ENCODE measurements at regions not wholly inside any gene's neighbourhood (a gene's known extent, or its start where the extent isn't known, plus 50 kb on each side); places are given as distances from the start of the nearest gene placed in this dataset.
"Not testable (repeated sequence)": the region's sequence is repeated elsewhere in the genome, so short reads cannot be mapped to it uniquely, and the experiment has no call there.

- DNase-seq, result no peak
Measured at GRCh38 chr22:49356428-49356827, 471.2 kb downstream of the BRD1 start.

GRCh38 chr22:49355211-49355920 is 472.3 kb downstream of the BRD1 start:
- DNase-seq, result no peak

GRCh38 chr22:49354516-49355210 is 473.0 kb downstream of the BRD1 start:
- no peak for DNase-seq

DNA sequence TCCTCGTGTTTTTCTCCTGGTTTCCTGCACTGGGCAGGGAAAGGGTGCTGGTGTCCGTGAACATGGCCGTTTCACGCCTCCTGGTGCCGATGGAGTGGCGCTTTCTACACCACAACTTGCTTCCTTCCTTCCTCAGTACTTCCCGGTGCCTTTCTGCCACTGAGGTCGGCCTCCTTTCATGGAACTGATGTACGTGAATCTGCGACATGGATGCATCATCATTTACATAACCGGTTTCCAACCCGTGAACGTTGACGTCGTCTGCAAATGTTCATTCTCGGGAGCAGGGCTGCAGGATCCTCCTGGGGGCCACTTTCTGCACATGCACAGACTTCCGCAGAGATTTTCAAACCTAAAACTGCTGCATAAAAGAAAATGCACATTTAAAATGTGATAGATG is 474.4 kb downstream of the BRD1 start:
- DNase-seq, result no peak

GRCh38 chr22:49352361-49353169 is 475.1 kb downstream of the BRD1 start:
- no peak for DNase-seq

DNA sequence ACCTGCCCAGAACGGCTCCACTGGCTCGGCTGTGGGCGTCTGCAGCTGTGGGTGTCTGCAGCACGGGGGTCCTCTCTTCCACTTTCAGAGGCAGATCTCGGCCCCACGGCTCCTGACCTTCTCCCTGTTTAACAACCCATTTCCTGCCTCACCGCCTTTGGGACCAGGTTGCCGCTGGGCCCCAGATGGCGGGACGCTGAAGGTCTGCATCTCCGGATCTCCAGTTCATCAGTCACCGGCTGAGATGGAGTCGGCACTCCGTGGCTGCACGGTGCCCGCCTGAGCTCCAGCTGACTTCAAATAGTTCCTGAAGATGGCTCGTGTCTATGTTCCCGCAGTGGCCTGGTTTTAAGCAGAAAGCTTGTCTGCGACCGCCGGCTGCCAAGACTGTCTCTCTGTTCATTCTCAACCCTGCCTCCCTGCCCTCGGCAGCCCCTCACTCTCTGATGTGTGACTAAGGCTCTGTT is 475.9 kb downstream of the BRD1 start:
- no peak for DNase-seq

GRCh38 chr22:49350441-49351121 is 477.1 kb downstream of the BRD1 start:
- no peak for DNase-seq

- no peak for DNase-seq
Measured at GRCh38 chr22:49349841-49350381, 477.8 kb downstream of the BRD1 start.

DNA sequence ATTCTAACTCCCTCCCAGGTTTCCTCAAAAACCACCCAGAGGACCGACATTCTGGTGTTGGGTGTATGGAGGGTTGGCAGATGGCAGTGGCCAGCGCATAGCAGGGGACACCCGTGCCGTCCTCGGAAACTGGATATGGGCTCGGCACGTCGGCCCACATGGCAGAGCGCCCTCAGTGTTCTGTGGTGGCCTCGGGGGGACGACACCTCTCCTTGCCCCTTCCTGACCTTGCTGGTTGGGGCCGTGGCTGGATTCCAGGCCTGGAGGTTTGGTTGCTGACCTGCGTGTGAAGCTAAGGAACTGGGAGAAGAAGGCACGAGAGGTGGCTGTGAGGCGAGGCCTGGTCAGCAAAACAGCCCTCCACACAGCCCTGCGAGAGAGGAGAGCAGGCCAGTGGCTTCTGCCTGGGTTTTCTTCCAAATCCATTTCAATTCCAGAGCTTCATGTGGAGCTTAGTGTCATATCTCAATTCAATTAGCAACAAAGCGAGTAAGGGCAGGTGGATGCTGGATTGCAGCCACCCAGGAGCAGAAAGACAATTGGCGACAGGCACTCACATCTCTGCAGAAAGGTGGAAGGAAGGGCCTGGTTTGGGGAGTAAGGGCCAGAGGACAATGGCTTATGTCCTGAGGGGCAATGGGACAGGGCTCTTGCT is 478.4 kb downstream of the BRD1 start:
- no peak for DNase-seq

DNA sequence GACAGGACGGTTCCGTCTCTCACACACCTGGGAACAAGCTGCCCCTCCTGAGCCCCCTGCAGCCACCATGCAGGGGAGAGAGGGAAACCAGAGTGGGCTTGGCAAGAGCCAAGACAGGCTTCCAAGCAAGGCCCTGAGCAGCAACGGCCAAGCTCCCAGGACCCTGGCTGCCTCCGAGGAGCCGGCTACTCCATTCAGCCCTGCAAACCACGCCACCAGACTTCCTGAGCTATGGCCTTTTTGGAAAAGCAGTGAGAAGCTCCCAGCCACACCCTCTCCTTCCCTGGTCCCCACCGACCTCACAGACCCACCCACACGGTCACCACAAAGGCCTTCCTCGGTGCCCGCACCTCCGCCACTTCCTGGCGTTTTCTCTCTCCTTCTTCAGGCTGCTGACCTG is 479.0 kb downstream of the BRD1 start:
- no peak for DNase-seq

DNA sequence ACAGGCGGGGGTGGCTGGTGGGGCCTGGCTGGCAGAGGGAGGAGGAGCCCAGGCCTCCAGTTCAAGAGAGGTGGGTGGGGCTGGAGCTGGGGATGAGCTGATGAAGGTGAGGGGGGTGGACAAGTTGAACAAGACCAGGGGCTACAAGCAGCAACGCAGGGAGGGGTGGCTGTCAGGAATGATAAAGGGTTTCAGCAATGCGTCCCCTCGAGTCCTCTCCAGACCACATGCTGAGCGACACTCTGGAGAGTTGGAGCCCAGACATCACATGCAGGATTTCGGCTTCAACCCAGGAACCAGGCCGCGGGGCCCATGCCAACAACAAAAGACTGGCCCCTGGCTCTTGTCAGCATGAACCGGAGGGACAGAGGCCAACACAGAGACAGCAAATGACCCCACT is 480.3 kb downstream of the BRD1 start:
- no peak for DNase-seq

GRCh38 chr22:49345896-49346295 is 481.8 kb downstream of the BRD1 start:
- no peak for DNase-seq

- DNase-seq, result no peak
Measured at GRCh38 chr22:49344656-49345055, 483.0 kb downstream of the BRD1 start.

- no peak for DNase-seq
Measured at GRCh38 chr22:49344161-49344560, 483.5 kb downstream of the BRD1 start.

DNA sequence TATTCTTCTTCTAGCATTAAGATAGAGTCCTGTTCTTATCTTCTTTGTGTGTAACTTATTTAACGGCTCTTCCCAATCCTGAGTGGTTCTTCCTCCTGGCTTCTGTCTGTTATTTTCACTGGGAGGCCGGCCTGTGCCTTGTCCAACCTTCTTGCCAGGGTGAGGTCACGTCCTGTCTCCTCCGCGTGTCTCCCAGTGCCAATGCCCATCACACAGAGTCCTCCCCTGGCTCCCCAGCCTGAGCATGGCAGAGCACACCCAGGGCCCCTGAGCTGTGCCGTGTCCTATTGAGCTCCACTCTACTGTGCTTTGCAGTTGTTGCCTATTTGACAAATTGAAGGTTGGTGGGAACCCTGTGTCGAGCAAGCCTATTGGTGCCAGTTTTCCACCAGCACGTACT is 487.3 kb downstream of the BRD1 start:
- DNase-seq, result no peak

DNA sequence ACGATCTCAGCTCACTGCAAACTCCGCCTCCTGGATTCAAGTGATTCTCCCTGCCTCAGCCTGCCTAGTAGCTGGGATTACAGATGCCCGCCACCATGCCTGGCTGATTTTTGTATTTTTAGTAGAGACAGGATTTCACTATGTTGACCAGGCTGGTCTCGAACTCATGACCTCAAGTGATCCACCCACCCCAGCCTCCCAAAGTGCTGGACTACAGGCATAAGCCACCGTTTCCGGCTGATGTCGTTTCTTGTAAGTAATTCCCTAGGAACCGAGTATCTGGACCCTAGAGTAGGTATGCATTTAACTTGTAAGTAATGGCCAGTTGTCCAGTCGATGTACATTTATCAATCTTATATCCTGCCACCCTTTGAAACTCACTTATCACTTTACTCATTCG is 491.2 kb downstream of the BRD1 start:
- DNase-seq, result not testable (repeated sequence)

DNA sequence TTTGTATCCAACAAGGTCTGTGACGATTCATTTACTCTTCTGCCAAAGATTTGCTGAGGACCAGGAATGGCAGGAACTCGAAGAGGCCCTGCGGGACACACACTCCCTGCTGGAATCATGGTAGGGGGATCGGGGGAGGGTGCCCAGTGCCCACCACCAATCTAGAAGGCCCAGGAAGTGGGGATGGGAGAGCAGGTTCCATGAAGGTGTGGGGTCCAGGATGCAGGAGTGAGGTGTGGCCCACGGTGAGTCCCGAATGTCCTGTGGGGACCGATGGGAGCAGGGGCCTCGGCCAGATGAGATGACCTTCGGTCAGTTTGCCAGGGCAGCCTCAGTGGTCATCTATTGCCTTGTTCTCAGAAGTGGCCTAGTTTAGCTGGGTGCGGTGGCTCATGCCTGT is 492.7 kb downstream of the BRD1 start:
- DNase-seq, result no peak

DNA sequence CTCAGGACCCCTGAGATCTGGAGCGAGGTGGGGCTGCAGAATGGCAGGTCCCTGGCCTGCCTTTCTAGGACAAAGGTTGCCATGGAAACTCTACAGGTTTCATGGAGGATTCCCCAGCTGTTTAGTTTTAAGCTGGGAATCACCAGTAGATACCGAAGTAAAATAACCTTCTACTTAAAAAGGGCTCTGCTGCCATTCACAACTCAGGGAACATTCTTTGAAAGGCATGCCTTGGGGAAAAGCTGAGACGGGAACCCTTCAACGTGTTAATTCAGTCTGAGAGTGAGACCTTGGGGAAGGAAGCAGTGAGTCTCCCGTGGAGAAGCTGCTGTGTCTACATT is 493.3 kb downstream of the BRD1 start:
- DNase-seq, result no peak

GRCh38 chr22:49333206-49333605 is 494.5 kb downstream of the BRD1 start:
- DNase-seq, result no peak

GRCh38 chr22:49332691-49333090 is 495.0 kb downstream of the BRD1 start:
- DNase-seq, result no peak

DNA sequence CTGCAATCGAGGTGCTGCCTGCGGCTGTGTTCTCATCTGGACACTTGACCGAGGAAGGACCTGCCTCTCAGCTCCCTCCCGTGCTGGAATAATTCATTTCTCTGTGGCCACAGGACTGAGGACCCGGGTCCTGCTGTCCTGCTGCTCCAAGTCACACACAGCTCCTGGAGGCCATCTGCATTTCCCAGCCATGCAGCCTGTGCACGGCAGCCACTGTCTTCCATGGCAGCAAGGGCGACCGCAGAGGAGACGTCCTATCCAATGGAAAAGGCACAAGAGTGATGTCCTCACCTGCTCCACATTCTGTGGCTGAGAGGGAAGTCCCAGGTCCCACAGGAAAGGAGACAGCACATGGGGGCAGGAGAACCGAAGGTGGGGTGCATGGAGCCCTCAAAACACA is 495.8 kb downstream of the BRD1 start:
- DNase-seq, result no peak

DNA sequence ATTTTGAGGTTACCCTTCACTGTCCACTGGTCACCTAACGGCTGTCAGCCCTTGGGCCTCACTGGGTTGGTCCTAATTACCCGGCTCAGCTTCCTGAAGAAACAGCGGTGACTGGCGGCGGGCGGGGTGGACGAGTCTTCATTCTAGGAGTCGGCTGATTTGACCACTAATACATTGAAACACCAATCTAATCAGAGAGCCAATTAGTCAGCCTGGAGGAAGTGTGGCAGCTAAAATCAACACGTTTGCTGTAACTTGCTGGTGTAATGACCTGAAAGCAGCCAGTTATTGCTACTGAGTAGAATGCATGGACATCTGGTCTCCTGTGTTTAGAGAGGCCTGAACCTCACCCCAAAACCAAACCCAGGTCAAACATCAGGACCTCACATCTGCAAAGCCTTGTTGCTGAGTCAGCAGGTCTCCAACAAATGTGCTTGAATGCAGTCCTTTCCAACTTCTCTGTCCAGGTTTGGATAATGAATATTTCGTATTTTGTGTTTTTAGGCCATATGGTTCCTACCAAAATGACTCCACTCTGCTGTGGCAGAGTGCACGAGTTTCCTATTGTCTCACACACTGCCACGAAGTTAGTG is 496.4 kb downstream of the BRD1 start:
- no peak for DNase-seq
